ENCODE measurements at regions not wholly inside any gene's neighbourhood (a gene's known extent, or its start where the extent isn't known, plus 50 kb on each side); places are given as distances from the start of the nearest gene placed in this dataset.

- no peak for DNase-seq
These were observed 172.0 kb downstream of the SLC6A15 start for GRCh38 chr12:84740602-84741001.

GRCh38 chr12:84738481-84738972 lies 174.1 kb downstream of the SLC6A15 start:
- peak; percentile 53 for DNase-seq

GRCh38 chr12:84732828-84733340 lies 179.7 kb downstream of the SLC6A15 start:
- peak; percentile 23 for DNase-seq

GRCh38 chr12:84730561-84731162 lies 181.9 kb downstream of the SLC6A15 start:
- DNase-seq: no peak

GRCh38 chr12:84727961-84728360 lies 184.6 kb downstream of the SLC6A15 start:
- DNase-seq: no peak

- no peak for DNase-seq
These were observed 185.8 kb downstream of the SLC6A15 start for GRCh38 chr12:84726780-84727179.

GRCh38 chr12:84723988-84724387 lies 188.6 kb downstream of the SLC6A15 start:
- no peak for DNase-seq

- no peak for DNase-seq
These were observed 192.6 kb downstream of the SLC6A15 start for GRCh38 chr12:84719997-84720396.

- no peak for DNase-seq
These were observed 193.7 kb downstream of the SLC6A15 start for GRCh38 chr12:84718906-84719305.

GRCh38 chr12:84712747-84713146 lies 199.9 kb downstream of the SLC6A15 start:
- no peak for DNase-seq

GRCh38 chr12:84706374-84706773 lies 206.2 kb downstream of the SLC6A15 start:
- DNase-seq: no peak

- DNase-seq: no peak
These were observed 207.7 kb downstream of the SLC6A15 start for GRCh38 chr12:84704856-84705255.

- peak; percentile 28 for DNase-seq
These were observed 210.6 kb downstream of the SLC6A15 start for GRCh38 chr12:84702001-84702400.

GRCh38 chr12:84701041-84701440 lies 211.6 kb downstream of the SLC6A15 start:
- peak; percentile 67 for DNase-seq

- DNase-seq: no peak
These were observed 213.8 kb downstream of the SLC6A15 start for GRCh38 chr12:84698576-84699333.

GRCh38 chr12:84696908-84697540 lies 215.6 kb downstream of the SLC6A15 start:
- DNase-seq: peak; percentile 79

GRCh38 chr12:84696281-84696680 lies 216.3 kb downstream of the SLC6A15 start:
- DNase-seq: peak; percentile 26

- DNase-seq: no peak
These were observed 218.5 kb downstream of the SLC6A15 start for GRCh38 chr12:84694116-84694515.

- no peak for DNase-seq
These were observed 220.5 kb downstream of the SLC6A15 start for GRCh38 chr12:84692071-84692470.

- no peak for DNase-seq
These were observed 221.3 kb downstream of the SLC6A15 start for GRCh38 chr12:84691266-84691665.

GRCh38 chr12:84689638-84690037 lies 223.0 kb downstream of the SLC6A15 start:
- DNase-seq: no peak

- no peak for DNase-seq
These were observed 227.2 kb downstream of the SLC6A15 start for GRCh38 chr12:84685379-84685778.

GRCh38 chr12:84676787-84677186 lies 235.8 kb downstream of the SLC6A15 start:
- no peak for DNase-seq
